HG02678 (cell line): ENCODE measurements at regions not wholly inside any gene's neighbourhood (a gene's known extent, or its start where the extent isn't known, plus 50 kb on each side); places are given as distances from the start of the nearest gene placed in this dataset.

Experiments
- ATAC-seq: cut with Tn5 transposase; IDR thresholded peaks from one replicate; pipeline ENCODE4 v1.9.1; 2021; ENCODE audit warnings: mild to moderate bottlenecking, moderate library complexity; ENCODE audit not compliant: unreplicated experiment

GRCh38 chr14:87187786-87188185 lies 805.2 kb downstream of the GALC start:
- ATAC-seq: no peak

GRCh38 chr14:87186737-87187136 lies 806.2 kb downstream of the GALC start:
- ATAC-seq: no peak

- ATAC-seq: no peak
These were observed 806.9 kb downstream of the GALC start for GRCh38 chr14:87185961-87186560.

GRCh38 chr14:87184180-87184579 lies 808.8 kb downstream of the GALC start:
- ATAC-seq: no peak

- no peak for ATAC-seq
These were observed 811.7 kb downstream of the GALC start for GRCh38 chr14:87181288-87181687.

- ATAC-seq: no peak
These were observed 813.0 kb downstream of the GALC start for GRCh38 chr14:87179936-87180335.

- ATAC-seq: no peak
These were observed 814.7 kb downstream of the GALC start for GRCh38 chr14:87178277-87178676.

GRCh38 chr14:87175175-87175574 lies 817.8 kb downstream of the GALC start:
- ATAC-seq: no peak

- ATAC-seq: no peak
These were observed 821.8 kb downstream of the GALC start for GRCh38 chr14:87171141-87171540.

- no peak for ATAC-seq
These were observed 822.8 kb downstream of the GALC start for GRCh38 chr14:87170179-87170578.

- ATAC-seq: no peak
These were observed 823.6 kb downstream of the GALC start for GRCh38 chr14:87169362-87169761.

- ATAC-seq: no peak
These were observed 831.5 kb downstream of the GALC start for GRCh38 chr14:87161502-87161901.

GRCh38 chr14:87160989-87161388 lies 832.0 kb downstream of the GALC start:
- no peak for ATAC-seq

- ATAC-seq: no peak
These were observed 834.7 kb downstream of the GALC start for GRCh38 chr14:87158283-87158682.

GRCh38 chr14:87156878-87157277 lies 836.1 kb downstream of the GALC start:
- no peak for ATAC-seq

- ATAC-seq: no peak
These were observed 837.0 kb downstream of the GALC start for GRCh38 chr14:87155856-87156488.

- ATAC-seq: no peak
These were observed 839.1 kb downstream of the GALC start for GRCh38 chr14:87153901-87154300.

- ATAC-seq: no peak
These were observed 839.6 kb downstream of the GALC start for GRCh38 chr14:87153391-87153790.

GRCh38 chr14:87152693-87153092 lies 840.3 kb downstream of the GALC start:
- no peak for ATAC-seq

- no peak for ATAC-seq
These were observed 843.2 kb downstream of the GALC start for GRCh38 chr14:87149583-87150354.

GRCh38 chr14:87148655-87149054 lies 844.3 kb downstream of the GALC start:
- no peak for ATAC-seq

- ATAC-seq: no peak
These were observed 850.3 kb downstream of the GALC start for GRCh38 chr14:87142551-87143211.
